PC-3 (cell line): ENCODE measurements at regions not wholly inside any gene's neighbourhood (a gene's known extent, or its start where the extent isn't known, plus 50 kb on each side); places are given as distances from the start of the nearest gene placed in this dataset.

Experiments used
- ATAC-seq: fragments of 200-7000 bp; cut with Tn5 transposase; 2 replicates; pipeline ENCODE4 v1.9.1; 2020; ENCODE audit warnings: mild to moderate bottlenecking, moderate library complexity
- BruUV-seq: library from RNA; stranded (reverse); fragments of 400-500 nt; replicated peaks from 2 replicates; lab custom pipeline; 2021; lab: Mats Ljungman, UMichigan
- CTCF ChIA-PET: fragments of 300-600 bp; sonication (Branson Sonifier 250); formaldehyde crosslinking; loops from one replicate; lab custom pipeline; 2022; ENCODE audit warnings: antibody characterized with exemption; lab: Charles Lee
- POLR2A ChIA-PET: fragments of 300-600 bp; sonication (Branson Sonifier 250); formaldehyde crosslinking; loops from one replicate; lab custom pipeline; 2022; ENCODE audit warnings: antibody characterized with exemption; ENCODE audit not compliant: unreplicated experiment; lab: Charles Lee
- DNase-seq: peaks from one replicate; pipeline ENCODE4 v3.0.0-alpha.2; 2015
- H2AFZ ChIP-seq: fragments of 300-600 bp; sonication (generic); 2 replicates; pipeline ENCODE4 v1.6.0; 2016; ENCODE audit warnings: antibody characterized with exemption, low read length
- H3F3A ChIP-seq: fragments of 300-600 bp; sonication (generic); one replicate; pipeline ENCODE4 v1.6.0; 2017; ENCODE audit warnings: antibody characterized with exemption, low read length, control low read depth, mild to moderate bottlenecking; ENCODE audit not compliant: unreplicated experiment
- H3K27ac ChIP-seq: fragments of 300-600 bp; sonication (generic); 2 replicates; pipeline ENCODE4 v1.5.1; 2016; ENCODE audit warnings: mild to moderate bottlenecking, low read length
- H3K27me3 ChIP-seq: fragments of 300-600 bp; sonication (generic); 2 replicates; pipeline ENCODE4 v1.6.1; 2016; ENCODE audit warnings: low read length, mixed read lengths
- H3K36me3 ChIP-seq: fragments of 300-600 bp; sonication (generic); 2 replicates; pipeline ENCODE4 v1.6.1; 2016; ENCODE audit warnings: low read depth, mixed run types, low read length, mixed read lengths
- H3K4me1 ChIP-seq: fragments of 300-600 bp; sonication (generic); 2 replicates; pipeline ENCODE4 v1.5.1; 2016; ENCODE audit warnings: low read length; ENCODE audit not compliant: insufficient read depth
- H3K4me2 ChIP-seq: fragments of 300-600 bp; sonication (generic); 2 replicates; pipeline ENCODE4 v1.6.0; 2016; ENCODE audit warnings: low read length
- H3K4me3 ChIP-seq: fragments of 300-600 bp; sonication (generic); 2 replicates; pipeline ENCODE4 v1.5.1; 2016; ENCODE audit warnings: mild to moderate bottlenecking, low read length, mixed read lengths
- H3K79me2 ChIP-seq: fragments of 300-600 bp; sonication (generic); 2 replicates; pipeline ENCODE4 v1.6.1; 2017; ENCODE audit warnings: low read length, mixed read lengths
- H3K9ac ChIP-seq: fragments of 300-600 bp; sonication (generic); 2 replicates; pipeline ENCODE4 v1.6.0; 2016; ENCODE audit warnings: mild to moderate bottlenecking, low read length
- H3K9me2 ChIP-seq: fragments of 300-600 bp; sonication (generic); replicated peaks from 2 replicates; pipeline ENCODE4 v1.6.1; 2016; ENCODE audit warnings: mixed run types, low read length, mixed read lengths
- H3K9me3 ChIP-seq: fragments of 300-600 bp; sonication (generic); 2 replicates; pipeline ENCODE4 v1.6.1; 2016; ENCODE audit warnings: low read length, mixed read lengths
- H4K20me1 ChIP-seq: fragments of 300-600 bp; sonication (generic); 2 replicates; pipeline ENCODE4 v1.6.1; 2016; ENCODE audit warnings: low read length, mixed read lengths
- CTCF ChIP-seq: fragments of 300-600 bp; sonication (generic); conservative IDR thresholded peaks from 2 replicates; pipeline ENCODE4 v1.5.1; 2017; ENCODE audit warnings: antibody characterized with exemption, low read depth, mild to moderate bottlenecking, low read length
- EZH2 ChIP-seq: fragments of 300-600 bp; sonication (generic); IDR thresholded peaks from one replicate; pipeline ENCODE4 v1.6.1; 2017; ENCODE audit warnings: antibody characterized with exemption, mild to moderate bottlenecking, low read length; ENCODE audit not compliant: unreplicated experiment
- EZH2phosphoT487 ChIP-seq: fragments of 300-600 bp; sonication (generic); IDR thresholded peaks from 2 replicates; pipeline ENCODE4 v1.6.1; 2018; ENCODE audit warnings: mild to moderate bottlenecking, antibody characterized with exemption, low read length, borderline replicate concordance
- intact Hi-C: fragments of 100-400 bp; cut with micrococcal nuclease; formaldehyde crosslinking; loops from 2 replicates; pipeline ENCODE4 v1.9.0; 2023

GRCh38 chr6:158909938-158910337, 90.1 kb downstream of the RSPH3 start:
- peaks cover 9% of the 10 kb centered on the region for H3K9me3 ChIP-seq
- H2AFZ ChIP-seq: peak overlapping the region; percentile 86
- ChIA-PET CTCF (no interaction called here), POLR2A (no interaction called here)
- H3K4me3 ChIP-seq: peak overlapping the region; percentile 62
- DNase-seq (no peak), ATAC-seq (peak; percentile 42)
- H3K4me1 ChIP-seq: peaks cover 41% of the 10 kb centered on the region
- peaks cover 3% of the 10 kb centered on the region for H3F3A ChIP-seq
- no peak for TF ChIP-seq EZH2phosphoT487
- intact Hi-C loops: loop anchor here (10.0 kb wide), 1 partner anchor 55 kb away; no protein-coding TSS in a partner anchor
- no peaks in the 10 kb centered on the region for H4K20me1 ChIP-seq
- no peaks in the 10 kb centered on the region; the same call in 1 of the 2 replicates for H3K9me2 ChIP-seq
- H3K79me2 ChIP-seq: no peaks in the 10 kb centered on the region
- H3K36me3 ChIP-seq: no peaks in the 10 kb centered on the region
- H3K9ac ChIP-seq: peak overlapping the region; percentile 62
- peak overlapping the region; percentile 86 for H3K27ac ChIP-seq
- TSS peak; percentile 86 for BruUV-seq
- H3K27me3 ChIP-seq: no peaks in the 10 kb centered on the region
- H3K4me2 ChIP-seq: peak overlapping the region; percentile 89

- H3K9me2 ChIP-seq: no peaks in the 10 kb centered on the region; the same call in 1 of the 2 replicates
- no peaks in the 10 kb centered on the region for H3K27me3 ChIP-seq
- H3K9me3 ChIP-seq: peaks cover 16% of the 10 kb centered on the region
- no peak overlapping the region for H3K27ac ChIP-seq
- peaks cover 41% of the 10 kb centered on the region for H3K4me1 ChIP-seq
- H3K4me3 ChIP-seq: no peak overlapping the region
- H3F3A ChIP-seq: peaks cover 3% of the 10 kb centered on the region
- intact Hi-C loops: no loop called here
- no peak overlapping the region for H3K9ac ChIP-seq
- no peak overlapping the region for H3K4me2 ChIP-seq
- H3K79me2 ChIP-seq: no peaks in the 10 kb centered on the region
- TF ChIP-seq CTCF: no peak
- no peak for TF ChIP-seq EZH2
- TF ChIP-seq EZH2phosphoT487: no peak
- no peaks in the 10 kb centered on the region for H3K36me3 ChIP-seq
- no TSS peak for BruUV-seq
- ChIA-PET CTCF (no interaction called here), POLR2A (interaction anchor here (0.6 kb wide), 1 partner anchor 11 kb away, joined by 3 read pairs; no protein-coding TSS in a partner anchor)
- H2AFZ ChIP-seq: no peak overlapping the region
- ATAC-seq (no peak), DNase-seq (no peak)
- H4K20me1 ChIP-seq: no peaks in the 10 kb centered on the region
These were observed 89.4 kb upstream of the EZR start for GRCh38 chr6:158908606-158909005.

GRCh38 chr6:158907931-158908330, 88.8 kb upstream of the EZR start:
- H3K4me3 ChIP-seq: no peak overlapping the region
- no peaks in the 10 kb centered on the region; the same call in 1 of the 2 replicates for H3K9me2 ChIP-seq
- no TSS peak for BruUV-seq
- no peaks in the 10 kb centered on the region for H3K36me3 ChIP-seq
- no peaks in the 10 kb centered on the region for H4K20me1 ChIP-seq
- H3K79me2 ChIP-seq: no peaks in the 10 kb centered on the region
- no peaks in the 10 kb centered on the region for H3K27me3 ChIP-seq
- ChIA-PET POLR2A (interaction anchor here (0.6 kb wide), 1 partner anchor 38 kb away, joined by 3 read pairs; no protein-coding TSS in a partner anchor), CTCF (no interaction called here)
- peaks cover 16% of the 10 kb centered on the region for H3K9me3 ChIP-seq
- ATAC-seq: no peak
- intact Hi-C loops: no loop called here
- peaks cover 41% of the 10 kb centered on the region for H3K4me1 ChIP-seq
- H3K4me2 ChIP-seq: no peak overlapping the region
- no peak overlapping the region for H2AFZ ChIP-seq
- TF ChIP-seq EZH2: no peak
- TF ChIP-seq CTCF: no peak
- no peak for TF ChIP-seq EZH2phosphoT487
- H3K9ac ChIP-seq: no peak overlapping the region
- no peak overlapping the region for H3K27ac ChIP-seq
- no peak for DNase-seq
- H3F3A ChIP-seq: peaks cover 3% of the 10 kb centered on the region
